HG03108 (cell line): ENCODE measurements at regions not wholly inside any gene's neighbourhood (a gene's known extent, or its start where the extent isn't known, plus 50 kb on each side); places are given as distances from the start of the nearest gene placed in this dataset.

Experiments used
- ATAC-seq: cut with Tn5 transposase; IDR thresholded peaks from one replicate; pipeline ENCODE4 v1.9.1; 2021; ENCODE audit warnings: moderate library complexity; ENCODE audit not compliant: unreplicated experiment

DNA sequence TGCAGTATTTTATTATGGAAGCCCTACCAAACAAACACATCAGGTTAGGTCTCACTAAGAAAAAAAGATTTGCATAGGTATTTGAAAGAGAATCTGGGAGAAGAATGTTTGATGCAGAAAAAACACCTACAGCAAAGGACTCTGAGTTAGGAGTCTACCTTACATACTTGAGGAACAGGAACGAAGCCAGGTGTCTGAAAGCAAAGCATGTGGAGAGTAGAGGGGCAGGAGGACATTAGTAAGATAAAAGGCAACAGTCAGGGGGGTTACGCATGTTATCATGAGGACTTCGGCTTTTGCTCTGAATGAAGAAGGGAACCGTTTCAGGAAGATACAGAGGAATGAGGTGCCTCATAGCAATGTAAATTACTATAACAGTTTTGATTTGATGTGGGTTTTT, 87.9 kb upstream of the PTER start:
- no peak for ATAC-seq

DNA sequence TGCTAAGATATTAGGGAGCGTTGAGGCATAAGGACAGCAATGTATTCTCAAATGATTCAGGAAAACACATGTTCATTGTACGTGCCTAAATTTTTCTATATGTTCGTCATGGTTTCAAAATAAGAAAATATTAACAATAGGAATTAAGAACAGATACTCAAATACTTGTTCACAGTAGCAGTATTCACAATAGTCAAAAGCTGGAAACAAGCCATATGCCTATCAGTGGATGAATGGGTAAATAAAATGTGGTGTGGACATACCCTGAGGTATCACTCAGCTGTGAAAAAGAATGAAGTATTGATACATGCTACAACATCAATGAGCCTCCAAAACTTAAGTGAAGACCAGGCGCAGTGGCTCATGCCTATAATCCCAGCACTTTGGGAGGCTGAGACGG, 84.7 kb upstream of the PTER start:
- ATAC-seq: no peak

GRCh38 chr10:16360001-16360400, 76.8 kb upstream of the PTER start:
- ATAC-seq: no peak

DNA sequence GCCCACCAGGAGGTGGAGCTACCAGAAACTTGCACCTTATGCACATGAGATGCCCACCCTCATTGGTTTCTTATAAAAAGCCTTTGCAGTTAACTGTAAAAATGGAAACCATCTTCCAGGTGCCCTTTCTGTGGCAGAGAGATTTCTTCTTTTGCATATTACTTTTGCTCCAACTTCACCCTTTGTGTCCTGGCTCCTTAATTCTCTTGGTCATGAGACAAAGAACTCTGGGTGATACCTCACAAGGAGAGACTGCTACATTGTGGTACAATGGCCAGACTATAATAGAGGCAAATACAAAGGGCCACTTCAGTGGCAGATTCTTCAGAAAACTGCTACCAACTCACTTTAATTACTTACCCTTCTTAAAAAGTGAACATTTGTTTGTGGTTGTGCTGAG, 76.4 kb upstream of the PTER start:
- no peak for ATAC-seq

DNA sequence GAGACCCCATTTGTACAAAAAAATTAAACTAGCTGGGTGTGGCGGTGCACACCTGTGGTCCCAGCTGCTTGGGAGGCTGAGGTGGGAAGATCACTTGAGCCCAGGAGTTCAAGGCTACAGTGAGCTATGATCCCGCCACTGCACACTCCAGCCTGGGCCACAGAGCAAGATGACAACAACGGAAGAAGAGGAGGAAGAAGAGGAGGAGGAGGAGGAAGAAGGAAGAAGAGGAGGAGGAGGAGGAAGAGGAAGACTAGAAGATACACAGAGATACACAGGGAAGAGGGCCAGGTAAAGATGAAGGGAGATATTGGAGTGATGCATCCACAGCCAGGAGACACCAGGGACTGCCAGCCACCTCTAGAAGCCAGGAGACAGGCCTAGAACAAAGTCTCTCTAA, 75.7 kb upstream of the PTER start:
- ATAC-seq: no peak

DNA sequence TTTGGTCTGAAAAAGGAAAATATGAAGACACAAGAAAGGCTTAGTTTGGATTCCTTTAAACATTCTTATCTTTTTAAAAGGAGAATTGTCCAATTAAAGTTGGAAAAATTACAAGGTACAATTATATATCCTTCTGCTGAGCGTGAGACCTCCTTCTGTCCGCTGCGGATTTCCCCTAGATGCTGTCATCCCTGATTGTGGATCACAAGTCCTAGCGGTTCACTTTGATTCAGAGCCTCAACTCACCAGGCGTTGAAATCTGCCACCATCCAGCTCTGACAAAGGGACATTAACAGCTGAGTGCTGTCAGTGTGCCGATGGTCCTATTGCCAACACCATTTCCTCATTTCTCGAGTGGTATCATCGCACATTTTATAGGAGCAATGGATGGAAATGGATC, 73.1 kb upstream of the PTER start:
- ATAC-seq: no peak

DNA sequence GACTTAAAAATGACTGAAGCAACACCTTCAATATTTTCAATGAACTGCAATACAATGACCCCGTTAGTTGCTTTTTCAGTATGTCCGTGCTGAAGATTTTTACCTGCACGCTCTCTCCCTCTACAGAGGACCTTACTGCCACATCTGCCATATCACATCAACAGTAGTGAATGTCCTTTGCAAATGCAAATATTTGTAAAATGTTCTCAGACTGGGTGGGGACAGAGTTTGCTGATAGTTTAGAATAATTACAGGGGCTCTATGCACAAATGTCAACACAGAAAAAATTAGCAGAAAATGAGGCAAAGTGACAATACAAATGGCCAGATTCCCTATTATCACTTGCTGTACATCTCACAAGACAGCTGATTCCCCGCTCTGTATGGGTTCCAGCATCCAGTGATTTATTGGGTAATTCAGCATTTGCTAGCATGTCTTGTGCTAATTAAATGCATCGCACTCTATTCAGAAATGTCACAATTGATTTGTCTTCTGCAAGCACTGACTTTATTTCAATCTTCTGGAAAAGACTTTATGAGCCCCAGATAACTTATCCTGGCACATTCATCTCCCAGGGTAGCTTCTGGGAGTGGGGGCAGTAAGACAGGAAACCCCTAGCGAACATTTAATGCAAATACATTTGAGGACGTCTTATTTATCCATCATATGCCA, 69.1 kb upstream of the PTER start:
- no peak for ATAC-seq

- ATAC-seq: peak; percentile 96
These were observed 55.7 kb upstream of the PTER start for GRCh38 chr10:16381083-16381482.

DNA sequence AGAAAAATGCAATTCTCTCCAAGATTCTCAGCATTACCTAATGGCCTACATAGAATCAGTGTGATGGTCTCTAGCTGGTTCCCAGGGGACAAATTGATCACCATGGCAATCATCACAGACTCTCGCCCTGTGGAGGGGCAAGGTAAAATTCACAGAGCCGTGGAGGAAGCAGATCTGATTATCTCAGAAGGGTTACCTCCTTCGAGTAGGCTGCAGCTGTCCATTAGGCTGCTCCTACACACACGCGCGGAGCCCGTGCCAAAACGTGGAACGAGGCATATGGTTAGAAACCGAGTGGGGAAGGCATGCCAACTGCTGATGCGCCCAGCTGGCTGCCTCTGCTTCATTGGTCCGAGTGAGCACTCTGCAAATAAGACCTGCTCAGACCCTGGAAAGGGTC, 52.8 kb upstream of the PTER start:
- no peak for ATAC-seq

GRCh38 chr10:16386855-16387254, 50.0 kb upstream of the PTER start:
- ATAC-seq: no peak
